B cell (primary cell): ENCODE measurements at regions not wholly inside any gene's neighbourhood (a gene's known extent, or its start where the extent isn't known, plus 50 kb on each side); places are given as distances from the start of the nearest gene placed in this dataset.

Experiments
- ATAC-seq: fragments of 200-7000 bp; cut with Tn5 transposase; one replicate; pipeline ENCODE4 v1.10.0; 2021; ENCODE audit warnings: low read depth, mild to moderate bottlenecking, moderate number of reproducible peaks, moderate library complexity
- CTCF ChIA-PET: fragments of 350-600 bp; sonication (Branson Sonifier 250); formaldehyde crosslinking; loops from one replicate; lab custom pipeline; 2021; ENCODE audit warnings: antibody characterized with exemption, inconsistent platforms; lab: Charles Lee
- POLR2A ChIA-PET: fragments of 350-600 bp; sonication (Branson Sonifier 250); formaldehyde crosslinking; loops from one replicate; lab custom pipeline; 2021; ENCODE audit warnings: antibody characterized with exemption; lab: Charles Lee
- DNase-seq: peaks from one replicate; pipeline ENCODE4 v3.0.0; 2013
- H2AFZ ChIP-seq: 2 replicates; pipeline ENCODE4 v1.6.1; 2012; ENCODE audit warnings: mild to moderate bottlenecking, low read depth, low read length; ENCODE audit not compliant: insufficient read depth, poor library complexity, severe bottlenecking
- H3K27ac ChIP-seq, 2 donors: 1 replicate in 1 of 2; 2 replicates in 1 of 2; pipeline ENCODE4 v1.5.1; 2012 to 2013; ENCODE audit warnings: low read length in 2 of 2, mild to moderate bottlenecking in 2 of 2, moderate library complexity in 1 of 2
- H3K27me3 ChIP-seq, 4 experiments: fragments of 200-600 bp in 1 of 4; sonication (generic) in 1 of 4; replicated peaks in 1 of 4; 1 replicate in 2 of 4; 2 replicates in 2 of 4; pipeline versions ENCODE4 v1.6.1 to v1.7.0; 2013 to 2016; ENCODE audit warnings: low read length in 3 of 4, mild to moderate bottlenecking in 2 of 4, mixed read lengths in 1 of 4, moderate library complexity in 1 of 4; ENCODE audit not compliant: insufficient read depth in 4 of 4, control insufficient read depth in 3 of 4; ENCODE audit errors: control extremely low read depth in 1 of 4
- H3K36me3 ChIP-seq, 2 experiments: replicated peaks in 1 of 2; 1 replicate in 1 of 2; 2 replicates in 1 of 2; pipeline versions ENCODE4 v1.6.1 to v1.7.1; 2013; ENCODE audit warnings: low read length in 1 of 2; ENCODE audit not compliant: insufficient read depth in 2 of 2, control insufficient read depth in 1 of 2; ENCODE audit errors: control extremely low read depth in 1 of 2, extremely low read depth in 1 of 2
- H3K4me1 ChIP-seq, 2 donors: fragments of 200-600 bp in 1 of 2; sonication (generic) in 1 of 2; 1 replicate in 1 of 2; 2 replicates in 1 of 2; pipeline versions ENCODE4 v1.5.1 to v1.6.1; 2013 to 2017; ENCODE audit warnings: low read length in 2 of 2; ENCODE audit not compliant: control insufficient read depth in 2 of 2, insufficient read depth in 2 of 2
- H3K4me2 ChIP-seq: replicated peaks from 2 replicates; pipeline ENCODE3; 2012; ENCODE audit warnings: mild to moderate bottlenecking, low read depth, low read length; ENCODE audit not compliant: poor library complexity, severe bottlenecking
- H3K4me3 ChIP-seq, 5 experiments: fragments of 200-600 bp in 1 of 5; sonication (generic) in 1 of 5; 1 replicate in 3 of 5; 2 replicates in 2 of 5; pipeline versions ENCODE4 v1.5.1 to v1.7.0; 2011 to 2016; ENCODE audit warnings: low read length in 4 of 5, mild to moderate bottlenecking in 4 of 5, low read depth in 2 of 5, control low read depth in 1 of 5, moderate library complexity in 1 of 5; ENCODE audit not compliant: insufficient read depth in 1 of 5; ENCODE audit errors: control extremely low read depth in 1 of 5, extremely low read depth in 1 of 5
- H3K79me2 ChIP-seq: fragments of 200-600 bp; sonication (generic); one replicate; pipeline ENCODE4 v1.6.0; 2016; ENCODE audit warnings: low read length; ENCODE audit not compliant: control insufficient read depth, insufficient read depth
- H3K9ac ChIP-seq: fragments of 200-600 bp; sonication (generic); 2 replicates; pipeline ENCODE4 v1.6.1; 2017; ENCODE audit warnings: mild to moderate bottlenecking, low read length, moderate library complexity
- H3K9me3 ChIP-seq, 3 donors: one replicate each; pipeline versions ENCODE4 v1.6.1 to v1.7.1; 2013; ENCODE audit warnings: low read length in 2 of 3; ENCODE audit not compliant: control insufficient read depth in 2 of 3, insufficient read depth in 1 of 3; ENCODE audit errors: control extremely low read depth in 1 of 3
- H4K20me1 ChIP-seq: 2 replicates; pipeline ENCODE4 v1.6.0; 2012; ENCODE audit warnings: mild to moderate bottlenecking, low read length; ENCODE audit not compliant: insufficient read depth, control insufficient read depth, poor library complexity, severe bottlenecking
- H3K27ac Mint-ChIP-seq: one replicate; pipeline ENCODE4 v1.8.0; 2021; ENCODE audit warnings: mixed read lengths
- H3K27me3 Mint-ChIP-seq: one replicate; pipeline ENCODE4 v1.8.0; 2021; ENCODE audit warnings: mixed read lengths
- H3K4me1 Mint-ChIP-seq: one replicate; pipeline ENCODE4 v1.8.0; 2021; ENCODE audit warnings: mixed read lengths
- H3K4me3 Mint-ChIP-seq: one replicate; pipeline ENCODE4 v1.8.0; 2021; ENCODE audit warnings: mixed read lengths
- H3K9me3 Mint-ChIP-seq: one replicate; pipeline ENCODE4 v1.8.0; 2022; ENCODE audit warnings: mixed read lengths; ENCODE audit not compliant: insufficient read depth
- CTCF ChIP-seq: fragments of 200-600 bp; IDR thresholded peaks from one replicate; pipeline ENCODE4 v1.8.0; 2022; ENCODE audit warnings: antibody characterized with exemption, mild to moderate bottlenecking
- EZH2 ChIP-seq: IDR thresholded peaks from 2 replicates; pipeline ENCODE4 v1.6.1; 2012; ENCODE audit warnings: borderline replicate concordance, low read depth, mild to moderate bottlenecking, moderate library complexity, low read length; ENCODE audit not compliant: insufficient read depth, poor library complexity, severe bottlenecking
- WGBS: methylation state at CpG from one replicate; pipeline ENCODE4 v1.1.5; 2013; ENCODE audit warnings: missing lambda C conversion rate; ENCODE audit not compliant: insufficient coverage; 5-methylcytosine and 5-hydroxymethylcytosine counted together
- intact Hi-C: fragments of 100-400 bp; cut with micrococcal nuclease; formaldehyde crosslinking; loops from one replicate; pipeline ENCODE4 v1.10.0; 2022

GRCh38 chr2:23128684-23129292 is 256.2 kb upstream of the KLHL29 start:
- TF ChIP-seq CTCF (no peak), EZH2 (no peak)
- Mint-ChIP-seq H3K9me3 (no peaks in the 10 kb centered on the region), H3K4me1 (no peaks in the 10 kb centered on the region), H3K4me3 (no peak overlapping the region), H3K27me3 (peaks cover 10% of the 10 kb centered on the region), H3K27ac (no peak overlapping the region)
- Histone ChIP-seq H3K4me2 (no peak overlapping the region), H3K27ac (no peak overlapping the region), H4K20me1 (no peaks in the 10 kb centered on the region), H3K36me3 (no peaks in the 10 kb centered on the region), H2AFZ (no peak overlapping the region), H3K27me3 (peaks cover 0 to 3% (median 0%) of the 10 kb centered on the region in 4 experiments), H3K4me1 (no peaks in the 10 kb centered on the region), H3K4me3 (no peak overlapping the region), H3K79me2 (no peaks in the 10 kb centered on the region), H3K9me3 (peaks cover 0 to 10% (median 0%) of the 10 kb centered on the region in 3 donors), H3K9ac (no peak overlapping the region)
- intact Hi-C loops, result no loop called here
- WGBS, result 96% methylated on average over 4 of the region's 7 CpGs
- ATAC-seq, result no peak
- no peak for DNase-seq
- ChIA-PET CTCF (no interaction called here), POLR2A (no interaction called here)

- no peak overlapping the region for H3K9ac ChIP-seq
- H3K9me3 ChIP-seq, result peaks cover 0 to 10% (median 0%) of the 10 kb centered on the region in 3 donors
- CTCF ChIA-PET, result no interaction called here
- no peaks in the 10 kb centered on the region for H3K36me3 ChIP-seq
- intact Hi-C loops, result no loop called here
- H4K20me1 ChIP-seq, result no peaks in the 10 kb centered on the region
- POLR2A ChIA-PET, result no interaction called here
- H3K27ac Mint-ChIP-seq, result no peak overlapping the region
- DNase-seq (no peak), ATAC-seq (no peak)
- 79% methylated on average over 2 of the region's 4 CpGs for WGBS
- no peaks in the 10 kb centered on the region for H3K9me3 Mint-ChIP-seq
- H3K4me3 Mint-ChIP-seq, result no peak overlapping the region
- H3K27me3 Mint-ChIP-seq, result peaks cover 15% of the 10 kb centered on the region
- H2AFZ ChIP-seq, result no peak overlapping the region
- no peaks in the 10 kb centered on the region for H3K4me1 ChIP-seq
- no peaks in the 10 kb centered on the region for H3K79me2 ChIP-seq
- H3K27ac ChIP-seq, result no peak overlapping the region
- H3K4me1 Mint-ChIP-seq, result no peaks in the 10 kb centered on the region
- no peak overlapping the region for H3K4me2 ChIP-seq
- no peak overlapping the region for H3K4me3 ChIP-seq
- H3K27me3 ChIP-seq, result peaks cover 0 to 3% (median 0%) of the 10 kb centered on the region in 4 experiments
- TF ChIP-seq EZH2 (no peak), CTCF (no peak)
Observed at GRCh38 chr2:23131066-23131575, 253.9 kb upstream of the KLHL29 start.
